Motor neuron (in vitro differentiated cells): ENCODE measurements at regions not wholly inside any gene's neighbourhood (a gene's known extent, or its start where the extent isn't known, plus 50 kb on each side); places are given as distances from the start of the nearest gene placed in this dataset.

Experiments
- ATAC-seq, 8 experiments: fragments of 200-7000 bp; cut with Tn5 transposase; replicated peaks in 6 of 8; 2 replicates each; pipeline ENCODE4 v1.8.0; 2021; ENCODE audit warnings: mild to moderate bottlenecking in 8 of 8, moderate library complexity in 8 of 8
- H3K27ac ChIP-seq, 2 donors: fragments of 250-450 bp; sonication (Bioruptor Pico); 2 replicates each; pipeline ENCODE4 v1.9.0; 2021; ENCODE audit warnings: antibody characterized with exemption in 2 of 2, mild to moderate bottlenecking in 2 of 2, moderate library complexity in 1 of 2
- H3K4me1 ChIP-seq, 2 donors: fragments of 250-450 bp; sonication (Bioruptor Pico); replicated peaks in 1 of 2; 2 replicates each; pipeline ENCODE4 v1.6.1; 2021; ENCODE audit warnings: antibody characterized with exemption in 2 of 2, mild to moderate bottlenecking in 2 of 2, moderate library complexity in 1 of 2
- H3K4me3 ChIP-seq, 5 donors: fragments of 250-450 bp; sonication (Bioruptor Pico); 2 replicates each; pipeline ENCODE4 v1.9.0; 2021; ENCODE audit warnings: antibody characterized with exemption in 5 of 5, mild to moderate bottlenecking in 5 of 5, moderate library complexity in 4 of 5
- whole genome bisulfite sequencing, 10 experiments: fragments of 450-650 bp; shearing (Covaris generic); methylation state at CpG; one replicate each; pipeline ENCODE4 v1.0.0; 2022; 5-methylcytosine and 5-hydroxymethylcytosine counted together
- in situ Hi-C, 9 experiments: fragments of 400-800 bp; cut with MboI; loops; one replicate each; pipeline ENCODE4 v1.15.0; 2021; ENCODE audit warnings: low sequenced_read_pairs in 9 of 9, low pct_unique_long_range_greater_than_20kb in 2 of 9; ENCODE audit not compliant: unreplicated experiment in 9 of 9

DNA sequence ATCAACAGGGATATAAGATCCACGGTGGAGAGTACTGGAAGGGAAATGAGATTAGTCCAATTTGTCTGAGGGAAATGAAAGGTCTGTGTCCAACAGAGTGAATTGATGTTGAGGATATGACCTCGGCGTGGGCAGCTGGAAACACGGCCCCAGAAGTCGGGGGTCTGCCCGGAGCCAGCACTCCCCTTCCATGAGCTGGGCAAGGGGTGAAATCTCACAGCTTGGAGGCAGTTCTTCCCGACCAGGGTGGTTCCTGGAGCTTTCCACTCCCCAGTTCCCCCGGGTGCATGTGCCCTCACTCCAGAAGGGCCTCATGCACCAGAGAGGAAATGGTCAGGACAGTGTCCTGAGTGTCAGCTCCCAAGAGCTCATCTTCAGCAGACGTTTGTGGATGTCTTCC is 264.7 kb upstream of the PPP2R2D start:
- no peak for ATAC-seq
- Histone ChIP-seq H3K4me1 (no peaks in the 10 kb centered on the region), H3K4me3 (no peak overlapping the region), H3K27ac (no peak overlapping the region)
- WGBS, 10 experiments, result 0 to 96% (median 76%) methylated on average over 1 to 9 of the region's 9 CpGs; no CpG with 5 or more reads in 2 of the 10 experiments
- in situ Hi-C loops, result no loop called here

DNA sequence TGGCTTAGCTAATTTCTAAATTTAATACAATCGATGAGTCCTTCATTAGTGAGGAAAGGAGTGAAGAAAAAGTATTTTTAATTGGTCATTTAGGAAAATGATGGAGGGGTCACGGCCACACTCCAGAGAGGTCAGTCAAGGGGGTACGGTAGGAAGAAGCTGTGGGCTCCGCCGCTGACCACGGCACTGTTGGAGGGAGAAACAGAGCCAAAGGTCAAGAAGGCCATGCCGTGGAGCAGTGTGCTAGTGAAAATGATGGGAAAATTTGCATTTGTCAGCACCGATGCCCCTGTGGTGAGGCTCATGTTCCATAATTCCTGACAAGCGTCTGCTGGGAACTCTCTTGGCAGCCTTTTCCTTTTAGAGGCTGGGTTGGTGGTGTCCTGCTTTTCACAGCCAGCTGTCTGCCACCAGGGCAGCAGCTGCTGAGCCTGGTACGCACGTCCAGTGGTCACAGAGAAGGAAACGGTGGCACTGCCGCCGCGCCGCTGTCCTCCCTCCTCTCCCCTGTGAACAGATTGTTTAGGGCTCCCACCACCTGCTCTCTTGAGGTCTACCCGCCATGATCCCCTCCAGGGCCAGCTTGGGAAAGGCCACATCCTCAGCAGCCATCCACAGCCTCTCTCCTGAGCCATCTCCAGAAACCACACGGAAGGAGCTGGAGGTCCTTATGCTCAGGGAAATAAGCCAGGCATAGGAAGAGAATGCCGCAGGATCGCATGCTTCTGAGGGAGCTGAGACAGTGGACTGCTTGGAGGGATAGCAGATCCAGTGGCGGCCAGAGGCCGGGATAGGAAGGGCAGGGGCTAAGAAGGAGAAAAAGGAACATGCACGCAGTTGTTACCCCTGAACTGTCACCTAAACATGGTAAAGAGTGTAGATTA is 263.7 kb upstream of the PPP2R2D start:
- 16 to 90% (median 80%) methylated on average over 3 to 17 of the region's 23 CpGs; no CpG with 5 or more reads in 3 of the 10 experiments for WGBS, 10 experiments

DNA sequence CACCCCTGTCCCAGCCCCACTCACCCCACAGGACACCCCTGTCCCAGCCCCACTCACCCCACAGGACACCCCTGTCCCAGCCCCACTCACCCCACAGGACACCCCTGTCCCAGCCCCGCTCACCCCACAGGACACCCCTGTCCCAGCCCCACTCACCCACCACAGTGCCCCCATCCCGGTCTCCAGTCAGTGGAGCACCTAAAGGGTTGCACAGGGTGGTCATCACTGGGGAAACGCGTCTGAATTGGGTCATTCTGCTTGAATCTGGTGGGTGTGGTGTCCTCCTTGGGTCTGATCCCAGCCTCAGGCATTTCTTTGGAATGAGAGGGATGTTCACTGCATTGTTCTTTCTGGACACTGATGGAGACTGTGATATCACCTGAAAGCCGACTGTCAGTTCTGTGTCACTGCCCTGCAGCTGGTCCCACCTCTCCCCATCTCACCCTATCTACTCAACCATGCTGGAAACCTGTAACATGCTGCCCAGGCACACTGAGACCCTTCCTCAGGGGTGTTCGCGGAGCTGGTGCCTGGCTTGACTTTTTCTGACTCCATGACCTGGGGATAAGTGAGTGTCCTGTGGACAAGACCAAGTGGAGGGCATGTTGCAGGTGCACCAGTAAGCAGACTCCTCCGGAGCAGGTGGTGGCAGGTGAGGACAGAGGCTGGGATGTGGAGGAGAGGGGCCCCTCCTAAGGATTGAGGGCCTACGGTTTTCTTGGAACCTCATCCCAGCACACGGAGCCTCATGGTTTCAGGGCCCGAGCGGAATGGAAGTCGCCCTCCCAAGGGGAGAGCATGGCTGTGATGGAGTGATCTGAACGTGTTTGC is 262.5 kb upstream of the PPP2R2D start:
- H3K4me1 ChIP-seq, result no peaks in the 10 kb centered on the region
- ATAC-seq, result no peak
- H3K27ac ChIP-seq, result no peak overlapping the region
- no peak overlapping the region for H3K4me3 ChIP-seq
- WGBS, 10 experiments, result 40 to 90% (median 60%) methylated on average over 1 to 5 of the region's 14 CpGs; no CpG with 5 or more reads in 3 of the 10 experiments
- in situ Hi-C loops, result no loop called here

More for the DNA sequence above, 263.7 kb upstream of the PPP2R2D start:
- H3K4me3 ChIP-seq, result no peak overlapping the region
- in situ Hi-C loops, result no loop called here
- no peak overlapping the region for H3K27ac ChIP-seq
- H3K4me1 ChIP-seq, result no peaks in the 10 kb centered on the region
- no peak for ATAC-seq

DNA sequence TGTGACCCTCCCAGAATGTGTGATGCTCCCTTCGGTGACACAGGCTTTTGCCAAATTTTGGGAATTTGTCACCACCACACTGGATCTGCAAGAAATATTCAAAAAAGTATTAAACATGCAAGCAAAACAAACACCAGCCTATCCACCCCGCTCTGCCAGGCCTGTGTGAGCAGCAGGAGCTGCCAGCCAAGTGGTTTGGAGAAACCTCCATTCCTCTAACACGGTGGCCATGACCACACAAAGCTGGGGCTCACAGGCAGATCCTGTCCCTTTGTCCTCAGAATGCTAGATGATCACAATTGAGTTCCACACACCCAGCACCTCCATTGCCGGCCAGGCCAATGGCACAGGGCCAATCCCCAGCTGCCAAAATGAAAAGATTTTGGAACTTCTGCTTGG is 261.9 kb upstream of the PPP2R2D start:
- in situ Hi-C loops, result no loop called here
- no peaks in the 10 kb centered on the region for H3K4me1 ChIP-seq
- ATAC-seq, result no peak
- WGBS, 10 experiments, result 0 to 100% (median 76%) methylated on average over 1 to 2 of the region's 4 CpGs; no CpG with 5 or more reads in 5 of the 10 experiments
- H3K27ac ChIP-seq, result no peak overlapping the region
- no peak overlapping the region for H3K4me3 ChIP-seq

DNA sequence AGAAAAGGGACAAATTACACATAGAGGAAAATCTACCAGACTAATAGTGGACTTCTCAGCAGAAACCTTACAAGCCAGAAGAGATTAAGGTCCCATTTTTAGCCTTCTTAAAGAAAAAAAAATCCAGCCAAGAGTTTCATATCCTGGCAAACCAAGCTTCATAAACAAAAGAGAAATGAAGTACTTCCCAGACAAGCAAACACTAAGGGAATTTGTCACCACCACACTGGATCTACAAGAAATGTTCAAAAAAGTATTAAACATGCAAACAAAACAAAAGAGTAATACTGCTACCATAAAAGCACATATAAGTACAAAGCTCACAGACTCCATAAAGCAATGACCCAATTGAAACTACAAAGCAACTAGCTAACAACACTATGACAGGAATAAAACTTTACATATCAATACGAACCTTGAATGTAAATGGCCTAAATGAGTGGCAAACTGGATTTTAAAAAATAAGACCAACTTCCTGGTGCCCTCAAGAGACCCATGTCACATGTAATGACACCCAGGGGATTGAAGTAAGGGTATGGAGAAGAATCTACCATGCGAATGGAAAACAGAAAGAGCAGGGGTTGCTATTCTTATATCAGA is 260.7 kb upstream of the PPP2R2D start:
- Histone ChIP-seq H3K4me3 (no peak overlapping the region), H3K4me1 (no peaks in the 10 kb centered on the region), H3K27ac (no peak overlapping the region)
- in situ Hi-C loops, result no loop called here
- ATAC-seq, result no peak
- WGBS, 10 experiments, result 0 to 92% (median 59%) methylated on average over 1 to 2 of the region's 2 CpGs

DNA sequence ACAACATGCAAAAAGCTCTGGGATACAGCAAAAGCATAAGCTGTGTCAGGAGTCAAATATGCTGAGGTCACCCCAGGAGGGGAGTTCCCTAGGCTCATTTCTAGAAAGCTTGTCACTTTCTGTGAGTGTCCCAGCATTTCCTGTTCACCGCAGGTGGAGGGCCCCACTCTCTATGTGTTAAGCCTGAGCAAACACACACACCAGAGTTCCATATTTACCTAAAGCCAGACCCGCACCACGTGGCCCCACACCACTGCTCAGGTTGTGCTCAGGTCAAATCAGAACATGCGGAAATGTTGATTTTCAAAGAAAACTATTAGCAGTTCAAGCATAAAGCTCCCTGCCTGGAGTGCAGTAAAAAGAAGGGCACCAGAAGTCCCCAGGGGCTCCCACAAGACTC is 259.6 kb upstream of the PPP2R2D start:
- 0 to 100% (median 41%) methylated on average over 1 to 4 of the region's 4 CpGs; no CpG with 5 or more reads in 4 of the 10 experiments for WGBS, 10 experiments
- Histone ChIP-seq H3K4me1 (no peaks in the 10 kb centered on the region), H3K4me3 (no peak overlapping the region), H3K27ac (no peak overlapping the region)
- in situ Hi-C loops, result no loop called here
- ATAC-seq, result peak in 1 of 8 experiments; percentile 47

DNA sequence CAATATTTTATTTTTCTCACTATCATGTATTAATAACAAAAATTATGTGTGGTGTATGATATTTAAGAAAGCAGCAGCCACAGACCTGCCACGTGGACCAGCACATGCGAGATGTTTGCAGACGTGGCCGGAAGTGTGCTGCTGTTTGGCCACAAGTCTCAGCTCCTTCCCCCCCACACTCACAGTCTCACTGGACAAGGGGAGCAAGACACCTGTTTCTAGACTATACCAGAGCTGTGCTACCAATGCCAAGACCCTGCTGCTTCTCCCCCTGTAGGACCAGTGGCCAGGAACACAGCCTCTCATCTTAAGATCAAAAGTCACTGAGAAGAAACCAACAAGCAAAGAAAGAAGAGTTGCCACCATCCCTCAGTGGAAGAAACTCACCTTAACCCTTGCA is 258.9 kb upstream of the PPP2R2D start:
- Histone ChIP-seq H3K4me3 (no peak overlapping the region), H3K27ac (no peak overlapping the region), H3K4me1 (no peaks in the 10 kb centered on the region)
- WGBS, 10 experiments, result 0 to 75% (median 40%) methylated on average over 2 to 4 of the region's 4 CpGs; no CpG with 5 or more reads in 6 of the 10 experiments
- no peak for ATAC-seq
- in situ Hi-C loops, result no loop called here

DNA sequence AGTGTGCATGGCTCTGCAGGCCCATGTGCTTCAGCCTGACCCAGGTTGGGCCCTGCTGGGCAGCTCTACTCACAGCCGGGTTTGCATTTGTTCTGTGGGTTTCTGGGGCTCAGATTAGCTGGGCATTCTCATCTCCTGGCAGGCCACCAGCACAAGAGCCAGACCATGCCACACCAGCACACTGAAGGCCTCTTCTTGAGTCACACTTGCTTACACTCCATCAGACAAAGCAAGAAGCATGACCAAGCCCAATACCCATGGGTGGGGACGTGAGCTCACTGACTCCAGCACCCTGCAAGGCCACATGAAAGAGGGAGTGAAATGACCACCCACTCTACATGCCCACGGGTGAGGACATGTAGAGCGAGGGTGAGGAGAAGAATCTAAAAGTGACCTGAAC is 257.8 kb upstream of the PPP2R2D start:
- H3K4me1 ChIP-seq, result no peaks in the 10 kb centered on the region
- WGBS, 10 experiments, result 0 to 80% (median 60%) methylated on average over 1 to 4 of the region's 4 CpGs; no CpG with 5 or more reads in 6 of the 10 experiments
- H3K27ac ChIP-seq, result no peak overlapping the region
- H3K4me3 ChIP-seq, result no peak overlapping the region
- ATAC-seq, result no peak
- in situ Hi-C loops, result no loop called here

DNA sequence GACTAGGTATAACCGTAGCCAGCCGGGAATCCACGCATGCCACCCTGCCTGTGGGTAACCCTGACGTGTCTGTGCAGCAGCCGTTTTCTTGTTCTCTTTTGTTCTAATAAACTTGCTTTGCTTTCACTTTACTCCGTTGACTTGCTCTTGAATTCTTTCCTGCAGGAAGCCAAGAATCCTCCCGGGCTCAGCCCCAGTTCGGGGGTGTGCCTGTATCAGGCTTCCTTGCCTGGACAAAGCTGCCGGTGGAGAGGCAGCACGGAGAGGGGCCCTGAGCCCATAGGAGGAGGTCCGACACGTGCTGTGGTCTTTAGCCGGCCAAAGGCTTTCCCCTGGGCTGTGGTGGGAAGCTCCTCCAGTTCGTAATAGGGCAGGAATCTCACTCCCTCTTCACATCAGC is 256.5 kb upstream of the PPP2R2D start:
- no peaks in the 10 kb centered on the region for H3K4me1 ChIP-seq
- WGBS, 10 experiments, result 0 to 95% (median 69%) methylated on average over 2 to 10 of the region's 14 CpGs; no CpG with 5 or more reads in 1 of the 10 experiments
- H3K4me3 ChIP-seq, result no peak overlapping the region
- H3K27ac ChIP-seq, result no peak overlapping the region
- peak in 4 of 8 experiments; percentile 24 to 58 (median 38) for ATAC-seq
- in situ Hi-C loops, result no loop called here

DNA sequence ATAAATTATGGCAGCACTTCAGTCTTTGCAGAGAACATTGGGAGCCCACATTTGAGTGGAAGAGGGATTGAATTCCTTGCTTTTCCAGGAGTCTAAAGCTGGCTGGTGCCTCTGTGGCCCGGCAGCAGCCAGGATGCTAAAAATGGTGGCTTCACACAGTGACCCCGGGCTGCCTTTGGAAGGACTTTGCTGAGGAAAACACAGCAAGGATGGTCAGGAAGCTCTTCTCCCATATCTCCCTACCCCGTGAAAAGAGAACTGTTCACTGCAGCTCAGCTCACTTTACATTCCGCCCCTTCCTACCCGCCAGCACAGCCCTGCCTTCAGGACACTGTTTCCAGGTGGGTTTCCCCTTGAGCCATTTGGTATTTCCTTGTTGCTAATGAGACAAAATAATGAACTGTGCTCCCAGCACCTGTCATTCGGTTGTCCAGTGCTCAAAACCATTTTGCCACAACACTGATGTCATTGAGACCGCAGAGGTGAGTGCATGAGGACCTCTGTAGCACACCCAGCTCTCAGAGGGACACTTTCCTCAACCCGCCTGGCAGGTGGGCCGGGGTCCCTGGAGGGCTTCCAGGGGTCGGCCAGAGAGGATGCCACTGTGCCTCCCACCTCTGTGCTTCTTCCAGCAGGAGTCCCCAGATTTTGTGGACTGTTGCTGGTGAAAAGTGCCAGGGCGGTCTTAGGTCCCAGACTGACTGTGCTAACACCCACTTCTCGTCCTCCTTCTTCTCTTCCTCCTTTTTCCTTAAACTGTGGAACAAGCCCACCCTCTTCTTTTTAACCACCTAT is 255.7 kb upstream of the PPP2R2D start:
- no peak overlapping the region for H3K27ac ChIP-seq
- no peak for ATAC-seq
- H3K4me1 ChIP-seq, result no peaks in the 10 kb centered on the region
- WGBS, 10 experiments, result 0 to 100% (median 50%) methylated on average over 1 to 7 of the region's 12 CpGs; no CpG with 5 or more reads in 1 of the 10 experiments
- in situ Hi-C loops, result no loop called here
- no peak overlapping the region for H3K4me3 ChIP-seq

DNA sequence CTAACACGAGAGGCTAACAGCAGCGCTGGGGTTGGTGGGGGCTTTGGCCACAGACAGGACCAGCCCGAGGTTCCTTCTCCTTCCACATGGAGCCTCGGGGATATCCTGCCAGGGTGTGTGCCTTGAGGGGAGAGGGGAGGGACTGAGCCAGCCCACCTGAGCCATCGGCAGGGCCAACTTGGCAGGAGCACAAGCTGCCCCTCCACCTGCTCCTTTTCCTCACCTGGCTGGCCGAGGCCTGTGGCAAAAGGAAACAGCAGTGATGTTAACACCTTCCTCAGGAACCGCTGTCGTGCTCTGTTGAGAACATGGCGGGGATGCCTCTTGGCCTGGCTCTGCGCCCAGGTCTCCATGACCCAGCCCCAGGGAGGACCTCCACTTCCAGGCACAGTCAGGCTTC is 255.1 kb upstream of the PPP2R2D start:
- Histone ChIP-seq H3K4me1 (no peaks in the 10 kb centered on the region), H3K27ac (no peak overlapping the region), H3K4me3 (no peak overlapping the region)
- in situ Hi-C loops, result no loop called here
- 43 to 100% (median 88%) methylated on average over 1 to 2 of the region's 10 CpGs; no CpG with 5 or more reads in 6 of the 10 experiments for WGBS, 10 experiments
- ATAC-seq, result no peak
